Cardiac muscle cell (in vitro differentiated cells and primary cell): ENCODE measurements at regions not wholly inside any gene's neighbourhood (a gene's known extent, or its start where the extent isn't known, plus 50 kb on each side); places are given as distances from the start of the nearest gene placed in this dataset.

ENCODE experiments used
- DNase-seq, 2 donors: peaks; one replicate each; pipeline versions ENCODE4 v3.0.0 to v3.0.0-alpha.2; 2010 to 2017; ENCODE audit warnings: low read depth in 1 of 2, low spot score in 1 of 2
- H3K27ac ChIP-seq: fragments of 200-600 bp; sonication (generic); 2 replicates; pipeline ENCODE4 v1.5.1; 2016
- H3K27me3 ChIP-seq: fragments of 200-600 bp; sonication (generic); 2 replicates; pipeline ENCODE4 v1.6.0; 2016; ENCODE audit warnings: control low read depth
- H3K36me3 ChIP-seq: fragments of 200-600 bp; sonication (generic); 2 replicates; pipeline ENCODE4 v1.5.1; 2016; ENCODE audit warnings: control low read depth
- H3K4me1 ChIP-seq: fragments of 200-600 bp; sonication (generic); 2 replicates; pipeline ENCODE4 v1.8.1; 2017; ENCODE audit warnings: low read depth, mild to moderate bottlenecking, mixed run types
- H3K4me3 ChIP-seq: fragments of 200-600 bp; sonication (generic); 2 replicates; pipeline ENCODE4 v1.5.1; 2016; ENCODE audit warnings: mild to moderate bottlenecking
- H3K9me3 ChIP-seq: fragments of 200-600 bp; sonication (generic); 2 replicates; pipeline ENCODE4 v1.5.1; 2017; ENCODE audit warnings: low read depth, mild to moderate bottlenecking, control low read depth
- CTCF ChIP-seq: IDR thresholded peaks from 2 replicates; pipeline ENCODE4 v1.5.1; 2012; ENCODE audit warnings: low read depth, mild to moderate bottlenecking, low read length

GRCh38 chr21:35203093-35203977 is 154.2 kb upstream of the RUNX1 start:
- DNase-seq: peak in 1 of 2 donors; percentile 71

GRCh38 chr21:35202431-35202830 is 153.3 kb upstream of the RUNX1 start:
- Histone ChIP-seq H3K27ac (no peak overlapping the region), H3K9me3 (no peaks in the 10 kb centered on the region), H3K36me3 (no peaks in the 10 kb centered on the region), H3K27me3 (peaks cover 74% of the 10 kb centered on the region), H3K4me1 (no peaks in the 10 kb centered on the region), H3K4me3 (no peak overlapping the region)
- TF ChIP-seq CTCF: no peak
- peak in 1 of 2 donors; percentile 50 for DNase-seq

More at GRCh38 chr21:35203093-35203977, 154.2 kb upstream of the RUNX1 start:
- Histone ChIP-seq H3K36me3 (no peaks in the 10 kb centered on the region), H3K27ac (no peak overlapping the region), H3K4me3 (no peak overlapping the region), H3K4me1 (no peaks in the 10 kb centered on the region), H3K9me3 (no peaks in the 10 kb centered on the region), H3K27me3 (peaks cover 77% of the 10 kb centered on the region)
- TF ChIP-seq CTCF: no peak

GRCh38 chr21:35201799-35202198 is 152.7 kb upstream of the RUNX1 start:
- no peak for TF ChIP-seq CTCF
- H3K27me3 ChIP-seq: peaks cover 71% of the 10 kb centered on the region
- no peaks in the 10 kb centered on the region for H3K36me3 ChIP-seq
- H3K4me3 ChIP-seq: no peak overlapping the region
- no peak for DNase-seq
- no peaks in the 10 kb centered on the region for H3K9me3 ChIP-seq
- H3K4me1 ChIP-seq: no peaks in the 10 kb centered on the region
- H3K27ac ChIP-seq: no peak overlapping the region

GRCh38 chr21:35201288-35201687 is 152.2 kb upstream of the RUNX1 start:
- no peak for DNase-seq
- no peak for TF ChIP-seq CTCF
- Histone ChIP-seq H3K4me1 (no peaks in the 10 kb centered on the region), H3K9me3 (no peaks in the 10 kb centered on the region), H3K27ac (no peak overlapping the region), H3K27me3 (peaks cover 71% of the 10 kb centered on the region), H3K4me3 (no peak overlapping the region), H3K36me3 (no peaks in the 10 kb centered on the region)

GRCh38 chr21:35199733-35200015 is 150.6 kb upstream of the RUNX1 start:
- H3K27me3 ChIP-seq: peaks cover 64% of the 10 kb centered on the region
- TF ChIP-seq CTCF: no peak
- no peak overlapping the region for H3K4me3 ChIP-seq
- no peaks in the 10 kb centered on the region for H3K36me3 ChIP-seq
- no peaks in the 10 kb centered on the region for H3K4me1 ChIP-seq
- H3K9me3 ChIP-seq: no peaks in the 10 kb centered on the region
- H3K27ac ChIP-seq: no peak overlapping the region
- no peak for DNase-seq
